ENCODE measurements at regions not wholly inside any gene's neighbourhood (a gene's known extent, or its start where the extent isn't known, plus 50 kb on each side); places are given as distances from the start of the nearest gene placed in this dataset.

GRCh38 chr12:19925841-19926240 is 442.5 kb upstream of the PDE3A start:
- no peaks in the 10 kb centered on the region for H3K36me3 ChIP-seq
- H3K9me3 ChIP-seq = no peaks in the 10 kb centered on the region
- H3K4me1 ChIP-seq = no peaks in the 10 kb centered on the region
- no peaks in the 10 kb centered on the region for H3K27me3 ChIP-seq
- no peak overlapping the region for H3K27ac ChIP-seq
- TF ChIP-seq, protein P1, sequence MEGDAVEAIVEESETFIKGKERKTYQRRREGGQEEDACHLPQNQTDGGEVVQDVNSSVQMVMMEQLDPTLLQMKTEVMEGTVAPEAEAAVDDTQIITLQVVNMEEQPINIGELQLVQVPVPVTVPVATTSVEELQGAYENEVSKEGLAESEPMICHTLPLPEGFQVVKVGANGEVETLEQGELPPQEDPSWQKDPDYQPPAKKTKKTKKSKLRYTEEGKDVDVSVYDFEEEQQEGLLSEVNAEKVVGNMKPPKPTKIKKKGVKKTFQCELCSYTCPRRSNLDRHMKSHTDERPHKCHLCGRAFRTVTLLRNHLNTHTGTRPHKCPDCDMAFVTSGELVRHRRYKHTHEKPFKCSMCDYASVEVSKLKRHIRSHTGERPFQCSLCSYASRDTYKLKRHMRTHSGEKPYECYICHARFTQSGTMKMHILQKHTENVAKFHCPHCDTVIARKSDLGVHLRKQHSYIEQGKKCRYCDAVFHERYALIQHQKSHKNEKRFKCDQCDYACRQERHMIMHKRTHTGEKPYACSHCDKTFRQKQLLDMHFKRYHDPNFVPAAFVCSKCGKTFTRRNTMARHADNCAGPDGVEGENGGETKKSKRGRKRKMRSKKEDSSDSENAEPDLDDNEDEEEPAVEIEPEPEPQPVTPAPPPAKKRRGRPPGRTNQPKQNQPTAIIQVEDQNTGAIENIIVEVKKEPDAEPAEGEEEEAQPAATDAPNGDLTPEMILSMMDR (IDR thresholded peaks at IDR 0.05) = no peak
- TF ChIP-seq POLR2A (IDR thresholded peaks at IDR 0.05) = no peak
- no peak for DNase-seq
- no peak overlapping the region for H3K4me3 ChIP-seq

- Histone ChIP-seq H3K4me3 (no peak overlapping the region), H3K27ac (no peak overlapping the region), H3K27me3 (no peaks in the 10 kb centered on the region), H3K36me3 (no peaks in the 10 kb centered on the region), H3K4me1 (no peaks in the 10 kb centered on the region), H3K9me3 (no peaks in the 10 kb centered on the region)
- no peak for TF ChIP-seq POLR2A (IDR thresholded peaks at IDR 0.05)
- TF ChIP-seq, protein P1 (IDR thresholded peaks at IDR 0.05) = no peak
- DNase-seq = no peak
Measured at GRCh38 chr12:19926266-19926665, 442.1 kb upstream of the PDE3A start.

DNA sequence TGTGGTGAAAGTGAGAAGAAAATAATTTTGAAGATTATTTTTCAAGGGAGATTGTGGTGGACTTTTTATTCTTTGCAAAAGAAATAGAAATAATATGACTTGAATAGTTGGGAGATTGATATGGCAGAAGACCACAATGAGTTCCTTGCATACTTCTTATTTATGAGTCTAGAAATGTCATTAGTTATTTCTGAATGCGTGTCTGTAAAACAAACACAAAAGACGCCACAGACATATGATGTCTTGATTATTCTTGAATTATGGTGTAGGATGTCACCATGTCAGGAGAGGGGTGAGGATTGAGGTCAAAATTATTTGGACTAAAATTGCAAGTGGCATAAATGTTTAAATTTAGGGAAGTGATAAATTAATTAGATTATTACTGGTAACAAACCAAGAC is 440.7 kb upstream of the PDE3A start:
- H3K27me3 ChIP-seq = no peaks in the 10 kb centered on the region
- H3K9me3 ChIP-seq = no peaks in the 10 kb centered on the region
- no peak for DNase-seq
- H3K36me3 ChIP-seq = no peaks in the 10 kb centered on the region
- TF ChIP-seq, protein P1 (IDR thresholded peaks at IDR 0.05) = no peak
- TF ChIP-seq POLR2A (IDR thresholded peaks at IDR 0.05) = no peak
- H3K4me1 ChIP-seq = no peaks in the 10 kb centered on the region
- H3K27ac ChIP-seq = no peak overlapping the region
- no peak overlapping the region for H3K4me3 ChIP-seq

DNA sequence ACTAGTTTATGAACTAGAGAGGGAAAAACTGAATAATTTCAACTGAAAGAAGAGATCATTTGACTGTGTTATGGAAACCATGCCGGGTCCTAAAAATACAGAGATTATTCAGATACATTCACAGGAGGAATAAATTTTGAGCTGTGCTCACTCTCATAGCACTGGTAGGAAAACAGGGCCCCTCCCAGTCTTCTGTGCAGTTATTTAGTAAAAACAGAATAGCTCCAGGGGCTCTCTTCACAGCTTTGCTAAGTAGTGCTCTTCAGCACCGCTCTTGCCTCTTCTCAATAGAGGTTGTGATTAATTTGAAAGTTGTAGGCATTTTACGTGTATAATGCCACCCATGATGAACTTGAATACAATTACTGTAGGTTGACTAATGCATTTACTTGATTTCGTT is 435.9 kb upstream of the PDE3A start:
- DNase-seq = no peak
- Histone ChIP-seq H3K4me1 (no peaks in the 10 kb centered on the region), H3K36me3 (no peaks in the 10 kb centered on the region), H3K4me3 (no peak overlapping the region), H3K27me3 (no peaks in the 10 kb centered on the region), H3K27ac (no peak overlapping the region), H3K9me3 (no peaks in the 10 kb centered on the region)
- TF ChIP-seq, protein P1 (IDR thresholded peaks at IDR 0.05) = no peak
- no peak for TF ChIP-seq POLR2A (IDR thresholded peaks at IDR 0.05)

DNA sequence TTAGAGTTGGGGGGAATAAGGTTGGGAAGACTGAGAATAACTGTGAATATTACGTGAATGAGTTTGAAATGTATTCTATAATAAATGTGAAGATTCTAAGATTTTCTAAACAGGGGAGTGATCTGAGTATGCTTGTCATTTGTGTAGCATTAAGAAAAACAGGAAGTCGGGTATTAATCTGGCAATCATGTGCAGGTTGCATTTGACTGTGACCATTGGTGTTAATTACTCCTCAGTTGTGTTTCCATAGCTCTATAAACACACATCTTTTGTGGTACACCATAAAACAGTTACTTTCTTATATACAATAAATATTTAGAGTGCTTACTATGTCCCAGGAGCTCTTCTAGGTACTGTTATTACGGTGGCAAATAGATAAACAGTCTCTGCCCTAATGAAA is 434.4 kb upstream of the PDE3A start:
- H3K36me3 ChIP-seq = no peaks in the 10 kb centered on the region
- TF ChIP-seq, protein P1 (IDR thresholded peaks at IDR 0.05) = no peak
- TF ChIP-seq POLR2A (IDR thresholded peaks at IDR 0.05) = no peak
- no peaks in the 10 kb centered on the region for H3K9me3 ChIP-seq
- H3K4me3 ChIP-seq = no peak overlapping the region
- no peaks in the 10 kb centered on the region for H3K27me3 ChIP-seq
- H3K4me1 ChIP-seq = no peaks in the 10 kb centered on the region
- no peak overlapping the region for H3K27ac ChIP-seq
- DNase-seq = no peak

DNA sequence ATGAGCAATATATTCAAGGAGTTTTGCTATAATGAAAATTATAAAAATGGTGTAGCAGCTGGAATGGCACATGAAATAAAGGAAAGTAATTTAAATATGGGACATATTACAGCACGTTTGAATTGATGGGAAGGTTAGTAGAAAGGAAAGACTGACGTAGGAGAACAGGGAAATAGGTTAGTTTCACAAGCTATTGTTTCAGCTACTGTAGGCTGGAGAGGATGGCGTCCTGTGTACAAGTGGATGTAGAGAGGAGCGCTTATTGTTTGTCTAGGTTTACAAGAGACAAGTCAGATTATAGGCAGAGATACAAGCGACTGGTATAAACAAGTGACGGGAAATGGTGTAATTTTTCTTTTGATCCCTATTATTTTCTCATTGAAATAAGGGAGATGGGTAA is 431.2 kb upstream of the PDE3A start:
- DNase-seq = no peak
- H3K27ac ChIP-seq = no peak overlapping the region
- no peaks in the 10 kb centered on the region for H3K4me1 ChIP-seq
- no peaks in the 10 kb centered on the region for H3K36me3 ChIP-seq
- TF ChIP-seq, protein P1 (IDR thresholded peaks at IDR 0.05) = no peak
- TF ChIP-seq POLR2A (IDR thresholded peaks at IDR 0.05) = no peak
- no peaks in the 10 kb centered on the region for H3K9me3 ChIP-seq
- no peaks in the 10 kb centered on the region for H3K27me3 ChIP-seq
- H3K4me3 ChIP-seq = no peak overlapping the region

Data from Peyer's patch (tissue), 4 donors.